HepG2 (cell line): ENCODE measurements at regions not wholly inside any gene's neighbourhood (a gene's known extent, or its start where the extent isn't known, plus 50 kb on each side); places are given as distances from the start of the nearest gene placed in this dataset.

Experiments used
- ATAC-seq: fragments of 200-7000 bp; cut with Tn5 transposase; 3 replicates; pipeline ENCODE4 v1.9.1; 2020; ENCODE audit warnings: mild to moderate bottlenecking, moderate library complexity
- BruUV-seq: library from RNA; stranded (reverse); fragments of 400-500 nt; replicated peaks from 2 replicates; lab custom pipeline; 2021; lab: Mats Ljungman, UMichigan
- CTCF ChIA-PET: fragments of 300-600 bp; formaldehyde crosslinking; extraction: SDS; loops from one replicate; lab custom pipeline; 2021; ENCODE audit warnings: low total read pairs, inconsistent platforms, low intra/inter-chr PET ratio; lab: Yijun Ruan, JAX
- POLR2A ChIA-PET: fragments of 350-600 bp; sonication (Branson Sonifier 250); formaldehyde crosslinking; loops from one replicate; lab custom pipeline; 2020; ENCODE audit warnings: antibody characterized with exemption, inconsistent platforms; lab: Yijun Ruan, JAX
- DNase-seq: peaks from one replicate; pipeline ENCODE4 v3.0.0-alpha.2; 2015; ENCODE audit warnings: low spot score
- FAIRE-seq: peaks from 3 replicates; lab custom pipeline; 2011; peaks lifted over from hg19 to GRCh38; lab: Jason Lieb, UNC
- H2AFZ ChIP-seq: one replicate; pipeline ENCODE4 v1.6.1; 2011; ENCODE audit warnings: low read length, inconsistent platforms
- H3K27ac ChIP-seq: fragments of 300-600 bp; 3 replicates; pipeline ENCODE4 v1.8.0; 2011; ENCODE audit warnings: mixed run types, mild to moderate bottlenecking, mixed read lengths, low read length, inconsistent platforms; ENCODE audit not compliant: insufficient read depth; ENCODE audit errors: extremely low read length
- H3K27me3 ChIP-seq, 2 experiments: fragments of 200-600 bp in 1 of 2; 2 replicates in 1 of 2; 3 replicates in 1 of 2; pipeline versions ENCODE4 v1.6.0 to v1.8.0; 2011; ENCODE audit warnings: low read length in 2 of 2, mild to moderate bottlenecking in 2 of 2, moderate library complexity in 2 of 2, inconsistent platforms in 1 of 2; ENCODE audit not compliant: insufficient read depth in 2 of 2, control insufficient read depth in 1 of 2
- H3K36me3 ChIP-seq, 2 experiments: fragments of 200-600 bp in 1 of 2; replicated peaks in 1 of 2; 2 replicates in 1 of 2; 3 replicates in 1 of 2; pipeline versions ENCODE4 v1.5.1 to v1.8.0; 2011; ENCODE audit warnings: low read length in 2 of 2, inconsistent platforms in 1 of 2; ENCODE audit not compliant: insufficient read depth in 2 of 2, control insufficient read depth in 1 of 2
- H3K4me1 ChIP-seq: 2 replicates; pipeline ENCODE4 v1.5.1; 2012; ENCODE audit warnings: low read length, inconsistent platforms; ENCODE audit not compliant: insufficient read depth
- H3K4me2 ChIP-seq: 2 replicates; pipeline ENCODE4 v1.6.0; 2011; ENCODE audit warnings: low read depth, low read length, inconsistent platforms
- H3K4me3 ChIP-seq, 3 experiments: fragments of 200-600 bp in 1 of 3; sonication (generic), shearing (Covaris generic) in 1 of 3; replicated peaks in 1 of 3; 2 replicates each; pipeline ENCODE4 v1.5.1; 2011 to 2016; ENCODE audit warnings: low read length in 3 of 3, inconsistent platforms in 2 of 3, low read depth in 2 of 3, mild to moderate bottlenecking in 2 of 3, control low read depth in 1 of 3, mixed read lengths in 1 of 3; ENCODE audit not compliant: insufficient read depth in 1 of 3
- H3K79me2 ChIP-seq: one replicate; pipeline ENCODE4 v1.6.1; 2011; ENCODE audit warnings: low read length, inconsistent platforms; ENCODE audit not compliant: insufficient read depth
- H3K9ac ChIP-seq: 2 replicates; pipeline ENCODE4 v1.6.0; 2011; ENCODE audit warnings: mild to moderate bottlenecking, low read depth, low read length, inconsistent platforms; ENCODE audit not compliant: insufficient read depth
- H3K9me3 ChIP-seq: 2 replicates; pipeline ENCODE4 v1.5.1; 2012; ENCODE audit warnings: mild to moderate bottlenecking, low read length
- H4K20me1 ChIP-seq: 2 replicates; pipeline ENCODE4 v1.6.0; 2011; ENCODE audit warnings: inconsistent platforms, mild to moderate bottlenecking, low read length, moderate library complexity; ENCODE audit not compliant: insufficient read depth
- AKAP8 ChIP-seq: sonication (generic); formaldehyde crosslinking; IDR thresholded peaks from 2 replicates; pipeline ENCODE4 v1.5.1; 2020; ENCODE audit warnings: mild to moderate bottlenecking, missing genetic modification reagents
- ERF ChIP-seq: IDR thresholded peaks from 2 replicates; pipeline ENCODE4 v1.6.1; 2018; ENCODE audit warnings: missing biosample characterization, missing genetic modification reagents
- FOXA1 ChIP-seq, 2 experiments: fragments of 450-650 bp in 1 of 2; sonication (generic) in 1 of 2; formaldehyde crosslinking in 1 of 2; IDR thresholded peaks; 2 replicates each; pipeline versions ENCODE4 v1.4.0 to v1.6.1; 2016 to 2020; ENCODE audit warnings: missing genetic modification reagents in 1 of 2
- RARA ChIP-seq: IDR thresholded peaks from 2 replicates; pipeline ENCODE4 v1.6.1; 2016; ENCODE audit warnings: missing genetic modification reagents, missing compliant biosample characterization
- SP2 ChIP-seq: sonication (generic); formaldehyde crosslinking; IDR thresholded peaks from 2 replicates; pipeline ENCODE4 v1.5.1; 2020; ENCODE audit warnings: mild to moderate bottlenecking, missing genetic modification reagents
- ZNF24 ChIP-seq: fragments of 450-650 bp; IDR thresholded peaks from 2 replicates; pipeline ENCODE4 v1.6.1; 2017; ENCODE audit warnings: antibody characterized with exemption, mild to moderate bottlenecking
- ZNF430 ChIP-seq: sonication (generic); formaldehyde crosslinking; IDR thresholded peaks from 2 replicates; pipeline ENCODE4 v1.9.0; 2021; ENCODE audit warnings: mild to moderate bottlenecking, missing genetic modification reagents
- WGBS: methylation state at CpG from one replicate; pipeline ENCODE4 v1.1.6; 2017; ENCODE audit warnings: low lambda C conversion rate; 5-methylcytosine and 5-hydroxymethylcytosine counted together
- in situ Hi-C: cut with HindIII; loops from 2 replicates; pipeline ENCODE4 v1.10.0; 2017; ENCODE audit warnings: low pct_unique_long_range_greater_than_20kb; ENCODE audit not compliant: extremely low pct_ligation_motif_present
- intact Hi-C: fragments of 100-400 bp; cut with micrococcal nuclease; formaldehyde crosslinking; loops from one replicate; pipeline ENCODE4 v1.10.0; 2022; ENCODE audit not compliant: unreplicated experiment
- TF ChIP-seq, protein P1 (sequence below): sonication (generic); formaldehyde crosslinking; IDR thresholded peaks from 2 replicates; pipeline ENCODE4 v1.9.0; 2022; ENCODE audit warnings: missing genetic modification reagents, mild to moderate bottlenecking, borderline replicate concordance
- TF ChIP-seq, protein P2 (sequence below): sonication (generic); formaldehyde crosslinking; IDR thresholded peaks from 2 replicates; pipeline ENCODE4 v1.4.0; 2020; ENCODE audit warnings: missing genetic modification reagents, borderline replicate concordance
- TF ChIP-seq, protein P3 (sequence below): sonication (generic); formaldehyde crosslinking; IDR thresholded peaks from 2 replicates; pipeline ENCODE4 v1.4.0; 2020; ENCODE audit warnings: low read depth, mild to moderate bottlenecking, missing genetic modification reagents
- TF ChIP-seq, protein P4 (sequence below): IDR thresholded peaks from 2 replicates; pipeline ENCODE4 v1.6.1; 2012; ENCODE audit warnings: inconsistent platforms

DNA sequence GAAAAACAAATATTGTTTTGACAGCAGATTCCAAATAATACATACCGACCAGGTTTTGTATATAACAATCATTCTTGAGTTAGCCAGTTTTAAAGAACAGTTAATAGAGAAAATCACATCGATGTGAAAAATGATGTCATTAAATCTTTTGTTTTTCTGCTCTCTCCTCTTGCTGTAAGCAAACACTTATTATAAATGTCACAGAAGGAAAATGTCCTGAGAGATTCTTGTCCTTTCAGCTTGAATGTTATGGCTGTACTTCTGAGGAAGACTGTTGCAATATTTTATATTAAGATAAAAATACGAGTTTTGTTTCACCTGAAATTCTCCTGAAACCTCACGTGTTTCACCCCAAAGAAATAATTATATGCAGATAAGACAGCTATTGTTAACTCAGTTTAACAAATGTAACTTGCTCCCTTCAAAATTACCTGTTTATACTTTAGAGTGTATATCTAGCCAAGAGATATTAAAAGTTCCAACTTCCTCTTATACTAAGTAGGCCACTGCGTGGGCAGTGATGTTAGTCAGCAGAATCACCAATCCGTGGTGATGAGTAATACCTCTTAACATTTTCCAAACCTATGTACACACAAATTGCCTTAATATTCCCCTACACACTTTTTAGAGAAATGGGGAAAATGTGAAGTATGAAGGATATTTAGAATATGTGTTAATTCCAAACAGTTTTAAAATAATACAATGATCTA lies 1111.4 kb upstream of the CITED2 start (continued):
- TF ChIP-seq, protein P1, sequence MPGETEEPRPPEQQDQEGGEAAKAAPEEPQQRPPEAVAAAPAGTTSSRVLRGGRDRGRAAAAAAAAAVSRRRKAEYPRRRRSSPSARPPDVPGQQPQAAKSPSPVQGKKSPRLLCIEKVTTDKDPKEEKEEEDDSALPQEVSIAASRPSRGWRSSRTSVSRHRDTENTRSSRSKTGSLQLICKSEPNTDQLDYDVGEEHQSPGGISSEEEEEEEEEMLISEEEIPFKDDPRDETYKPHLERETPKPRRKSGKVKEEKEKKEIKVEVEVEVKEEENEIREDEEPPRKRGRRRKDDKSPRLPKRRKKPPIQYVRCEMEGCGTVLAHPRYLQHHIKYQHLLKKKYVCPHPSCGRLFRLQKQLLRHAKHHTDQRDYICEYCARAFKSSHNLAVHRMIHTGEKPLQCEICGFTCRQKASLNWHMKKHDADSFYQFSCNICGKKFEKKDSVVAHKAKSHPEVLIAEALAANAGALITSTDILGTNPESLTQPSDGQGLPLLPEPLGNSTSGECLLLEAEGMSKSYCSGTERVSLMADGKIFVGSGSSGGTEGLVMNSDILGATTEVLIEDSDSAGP (CRISPR knock-in tag): no peak

DNA sequence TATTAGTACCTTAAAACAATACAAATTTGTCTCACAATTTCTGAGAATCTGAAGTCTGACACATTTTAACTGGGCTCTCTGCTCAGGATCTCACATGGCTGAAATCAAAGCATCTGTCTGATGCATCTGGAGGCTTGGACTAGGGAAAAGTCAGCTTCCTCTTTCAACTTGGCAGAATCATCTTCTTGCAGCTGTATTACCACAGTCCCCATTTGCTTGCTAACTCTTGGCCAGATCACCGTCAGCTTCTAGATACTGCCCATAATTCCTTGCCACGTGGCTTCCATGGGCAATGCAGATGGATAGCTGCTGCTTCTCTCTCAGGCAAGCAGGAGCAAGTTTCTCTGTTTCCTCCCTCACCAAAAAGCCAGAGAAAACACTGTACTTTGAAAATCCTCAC lies 1106.4 kb upstream of the CITED2 start:
- Histone ChIP-seq H2AFZ (no peak overlapping the region), H3K27ac (no peak overlapping the region), H4K20me1 (no peaks in the 10 kb centered on the region), H3K79me2 (no peaks in the 10 kb centered on the region), H3K36me3 (no peaks in the 10 kb centered on the region), H3K4me1 (no peaks in the 10 kb centered on the region), H3K4me3 (no peak overlapping the region), H3K4me2 (no peak overlapping the region), H3K27me3 (no peaks in the 10 kb centered on the region), H3K9me3 (peaks cover 34% of the 10 kb centered on the region), H3K9ac (no peak overlapping the region)
- WGBS: 12% methylated on average over 2 of the region's 2 CpGs
- ChIA-PET POLR2A (no interaction called here), CTCF (no interaction called here)
- FAIRE-seq: no peak
- intact Hi-C loops (no loop called here), in situ Hi-C loops (no loop called here)
- DNase-seq: no peak
- no peak for ATAC-seq
- BruUV-seq: no TSS peak
- TF ChIP-seq FOXA1 (IDR thresholded peaks at IDR 0.05): no peak
- no peak for TF ChIP-seq FOXA1 (CRISPR knock-in tag; IDR thresholded peaks at IDR 0.05)
- TF ChIP-seq ZNF24: no peak
- no peak for TF ChIP-seq AKAP8 (CRISPR knock-in tag)
- TF ChIP-seq RARA (CRISPR knock-in tag): no peak
- TF ChIP-seq, protein P2, sequence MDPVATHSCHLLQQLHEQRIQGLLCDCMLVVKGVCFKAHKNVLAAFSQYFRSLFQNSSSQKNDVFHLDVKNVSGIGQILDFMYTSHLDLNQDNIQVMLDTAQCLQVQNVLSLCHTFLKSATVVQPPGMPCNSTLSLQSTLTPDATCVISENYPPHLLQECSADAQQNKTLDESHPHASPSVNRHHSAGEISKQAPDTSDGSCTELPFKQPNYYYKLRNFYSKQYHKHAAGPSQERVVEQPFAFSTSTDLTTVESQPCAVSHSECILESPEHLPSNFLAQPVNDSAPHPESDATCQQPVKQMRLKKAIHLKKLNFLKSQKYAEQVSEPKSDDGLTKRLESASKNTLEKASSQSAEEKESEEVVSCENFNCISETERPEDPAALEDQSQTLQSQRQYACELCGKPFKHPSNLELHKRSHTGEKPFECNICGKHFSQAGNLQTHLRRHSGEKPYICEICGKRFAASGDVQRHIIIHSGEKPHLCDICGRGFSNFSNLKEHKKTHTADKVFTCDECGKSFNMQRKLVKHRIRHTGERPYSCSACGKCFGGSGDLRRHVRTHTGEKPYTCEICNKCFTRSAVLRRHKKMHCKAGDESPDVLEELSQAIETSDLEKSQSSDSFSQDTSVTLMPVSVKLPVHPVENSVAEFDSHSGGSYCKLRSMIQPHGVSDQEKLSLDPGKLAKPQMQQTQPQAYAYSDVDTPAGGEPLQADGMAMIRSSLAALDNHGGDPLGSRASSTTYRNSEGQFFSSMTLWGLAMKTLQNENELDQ (CRISPR knock-in tag): no peak
- TF ChIP-seq ERF (CRISPR knock-in tag): no peak
- no peak for TF ChIP-seq SP2 (CRISPR knock-in tag)
- TF ChIP-seq ZNF430 (CRISPR knock-in tag): no peak
- TF ChIP-seq, protein P3, sequence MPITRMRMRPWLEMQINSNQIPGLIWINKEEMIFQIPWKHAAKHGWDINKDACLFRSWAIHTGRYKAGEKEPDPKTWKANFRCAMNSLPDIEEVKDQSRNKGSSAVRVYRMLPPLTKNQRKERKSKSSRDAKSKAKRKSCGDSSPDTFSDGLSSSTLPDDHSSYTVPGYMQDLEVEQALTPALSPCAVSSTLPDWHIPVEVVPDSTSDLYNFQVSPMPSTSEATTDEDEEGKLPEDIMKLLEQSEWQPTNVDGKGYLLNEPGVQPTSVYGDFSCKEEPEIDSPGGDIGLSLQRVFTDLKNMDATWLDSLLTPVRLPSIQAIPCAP (CRISPR knock-in tag): no peak
- TF ChIP-seq, protein P4, sequence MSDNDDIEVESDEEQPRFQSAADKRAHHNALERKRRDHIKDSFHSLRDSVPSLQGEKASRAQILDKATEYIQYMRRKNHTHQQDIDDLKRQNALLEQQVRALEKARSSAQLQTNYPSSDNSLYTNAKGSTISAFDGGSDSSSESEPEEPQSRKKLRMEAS: no peak
